OCI-M1 (cell line): ENCODE measurements at regions not wholly inside any gene's neighbourhood (a gene's known extent, or its start where the extent isn't known, plus 50 kb on each side); places are given as distances from the start of the nearest gene placed in this dataset.

Experiments
- DNase-seq: peaks from one replicate; lab custom pipeline; 2025; lab: John Stamatoyannopoulos, UW

- no peak for DNase-seq
These were observed 255.1 kb downstream of the CDH26 start for GRCh38 chr20:60213126-60213893.

- DNase-seq: no peak
These were observed 256.9 kb downstream of the CDH26 start for GRCh38 chr20:60214901-60215815.

- DNase-seq: no peak
These were observed 257.9 kb downstream of the CDH26 start for GRCh38 chr20:60215816-60216730.

- DNase-seq: no peak
These were observed 261.0 kb downstream of the CDH26 start for GRCh38 chr20:60219231-60219630.

DNA sequence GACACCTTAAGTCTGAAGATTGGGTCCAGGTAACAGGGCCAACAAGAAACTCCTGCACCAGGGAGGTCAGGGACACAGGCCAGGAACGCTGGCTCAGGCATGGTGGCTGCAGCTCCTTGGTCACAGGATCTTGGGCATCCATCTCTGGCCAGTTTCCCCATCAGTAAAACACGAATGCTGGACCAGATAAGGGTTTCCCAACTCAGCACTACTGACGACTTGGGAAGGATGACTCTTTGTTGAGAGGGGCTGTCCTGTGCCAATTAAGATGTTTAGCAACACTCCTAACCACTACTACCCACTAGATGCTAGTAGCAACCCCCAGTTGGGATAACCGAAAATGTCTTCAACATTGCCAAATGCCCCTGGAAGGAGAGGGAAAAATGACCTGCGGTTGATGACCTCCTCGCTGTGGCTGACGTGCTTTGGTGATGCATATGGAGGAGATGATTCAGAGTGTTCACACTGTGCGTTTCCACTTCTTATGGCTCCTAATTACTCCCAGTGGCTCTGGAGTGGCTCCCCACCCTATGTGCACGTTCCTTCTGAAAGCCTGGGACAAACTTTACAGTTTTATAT lies 261.9 kb downstream of the CDH26 start:
- no peak for DNase-seq

GRCh38 chr20:60220706-60221105 lies 262.5 kb downstream of the CDH26 start:
- no peak for DNase-seq

DNA sequence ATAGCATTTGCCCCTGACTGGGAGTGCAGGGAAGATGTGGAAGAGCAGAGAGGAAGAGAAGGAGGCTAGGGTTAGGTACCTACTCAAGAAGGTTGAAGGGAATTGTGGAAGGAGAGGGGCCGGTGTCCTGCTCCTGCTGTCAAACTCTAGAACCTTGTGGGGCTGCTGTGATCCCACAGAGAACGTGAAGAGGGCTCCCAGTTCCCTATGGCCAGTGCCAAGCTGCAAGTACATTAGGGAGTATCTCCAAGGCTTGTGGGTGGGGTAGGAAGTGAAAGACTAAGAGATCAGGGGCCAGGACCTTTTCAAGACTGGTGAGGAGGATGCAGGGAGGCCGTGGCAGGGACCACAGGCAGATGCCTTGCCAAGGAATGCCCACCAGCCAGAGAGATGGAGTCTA lies 263.4 kb downstream of the CDH26 start:
- DNase-seq: no peak

DNA sequence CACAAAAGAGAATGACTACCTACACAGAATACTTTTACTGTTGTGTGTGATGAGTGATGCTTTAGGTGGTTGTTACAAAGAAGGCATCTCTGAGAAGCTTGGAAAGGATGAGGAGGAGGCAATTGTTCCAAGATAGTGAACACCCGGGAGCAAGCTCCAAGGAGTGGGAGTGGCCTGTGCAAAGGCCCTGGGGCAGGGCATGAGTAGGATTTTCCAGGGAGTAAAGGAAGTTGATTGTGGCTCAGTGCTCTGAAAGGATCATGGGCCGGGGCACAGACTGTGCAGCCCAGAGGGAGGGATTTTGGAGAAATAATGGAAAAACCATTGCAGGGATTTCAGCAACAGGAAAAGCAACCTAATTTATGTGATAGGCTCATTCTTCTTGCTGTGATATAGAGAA lies 264.3 kb downstream of the CDH26 start:
- DNase-seq: no peak

- DNase-seq: no peak
These were observed 265.0 kb downstream of the CDH26 start for GRCh38 chr20:60223174-60223573.

DNA sequence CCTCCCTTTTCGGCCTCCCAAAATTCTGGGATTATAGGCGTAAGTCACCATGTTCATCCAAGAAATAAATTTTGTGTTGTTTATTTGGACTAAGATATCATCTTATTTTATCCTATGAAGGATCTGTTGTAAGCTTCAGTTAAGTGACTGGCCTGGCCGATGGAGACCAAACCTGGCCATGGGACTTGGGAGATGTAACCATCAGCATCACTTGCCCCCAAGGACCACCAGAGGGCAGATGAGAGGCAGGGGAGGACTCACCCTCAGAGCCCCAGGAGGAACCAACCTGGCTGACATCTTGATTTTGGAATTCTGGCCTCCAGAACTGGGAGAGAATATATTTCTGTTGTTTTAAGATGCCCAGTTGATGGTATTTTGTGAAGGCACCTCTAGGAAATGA lies 266.7 kb downstream of the CDH26 start:
- peak; percentile 33 for DNase-seq

DNA sequence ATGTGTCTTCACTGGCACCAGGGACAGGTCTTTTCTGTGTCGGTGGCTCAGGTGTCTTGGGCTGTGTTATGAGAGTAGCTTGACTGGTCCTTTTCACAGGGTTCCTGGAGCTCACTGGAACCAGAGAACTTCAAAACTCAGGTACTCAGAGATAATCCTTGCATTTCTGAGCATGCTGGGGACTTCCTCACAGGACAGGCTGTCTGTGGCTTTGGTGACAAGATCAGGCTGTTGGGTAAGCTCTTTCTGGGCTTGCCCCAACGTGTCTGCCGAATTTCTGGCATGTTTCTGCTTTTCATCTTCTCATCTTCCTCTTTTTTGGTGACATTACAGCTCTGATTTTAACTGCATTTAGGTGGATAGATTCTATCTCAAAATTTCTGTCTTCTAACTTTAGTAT lies 270.0 kb downstream of the CDH26 start:
- peak; percentile 32 for DNase-seq

GRCh38 chr20:60232380-60232779 lies 274.2 kb downstream of the CDH26 start:
- DNase-seq: no peak

DNA sequence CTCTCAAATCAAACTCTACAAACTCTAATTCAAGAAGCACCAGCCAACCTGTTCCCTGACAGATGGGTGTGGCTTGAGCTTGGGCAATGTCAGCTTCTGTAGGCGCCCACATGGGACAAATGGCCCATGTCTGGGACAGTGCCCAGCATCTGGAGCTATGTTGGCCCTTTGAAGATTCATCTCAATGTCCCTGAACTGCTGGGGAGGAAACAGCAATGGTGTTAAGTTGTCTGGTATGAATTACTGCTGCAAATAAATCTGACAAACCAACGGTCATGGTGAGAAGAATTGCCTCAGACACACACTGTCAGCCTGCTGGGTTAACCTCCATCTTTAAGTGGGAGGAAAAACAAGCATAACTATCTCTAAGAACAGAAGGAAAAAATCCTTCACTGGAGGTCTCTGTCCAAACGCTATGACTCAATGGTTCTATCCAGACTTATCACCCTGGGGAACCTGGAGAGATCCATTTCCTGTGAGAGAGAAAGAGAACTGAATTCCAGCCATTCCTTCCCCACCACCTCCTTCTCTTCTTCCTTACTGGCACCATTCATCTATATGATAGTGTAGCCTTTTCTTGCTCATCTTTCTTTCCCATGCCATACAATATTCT lies 274.9 kb downstream of the CDH26 start:
- no peak for DNase-seq

DNA sequence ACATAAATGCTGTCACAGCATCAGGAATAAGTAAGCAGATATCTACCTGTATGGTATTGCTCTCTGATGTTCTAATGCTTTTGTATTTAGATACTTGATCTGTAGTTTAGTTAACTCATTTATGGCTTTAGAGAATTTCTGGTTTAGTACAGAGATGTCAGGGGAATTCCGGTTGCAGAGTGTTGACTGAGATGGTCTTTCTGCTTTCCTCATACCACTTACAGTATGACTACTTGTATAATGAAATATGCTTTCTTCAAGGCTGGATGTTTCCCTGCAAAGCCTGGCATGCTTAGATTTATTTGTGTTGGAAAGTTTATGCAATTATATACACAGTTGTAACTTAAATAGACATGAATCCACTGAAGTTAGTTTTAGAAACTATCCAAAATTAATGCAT lies 278.4 kb downstream of the CDH26 start:
- DNase-seq: no peak

DNA sequence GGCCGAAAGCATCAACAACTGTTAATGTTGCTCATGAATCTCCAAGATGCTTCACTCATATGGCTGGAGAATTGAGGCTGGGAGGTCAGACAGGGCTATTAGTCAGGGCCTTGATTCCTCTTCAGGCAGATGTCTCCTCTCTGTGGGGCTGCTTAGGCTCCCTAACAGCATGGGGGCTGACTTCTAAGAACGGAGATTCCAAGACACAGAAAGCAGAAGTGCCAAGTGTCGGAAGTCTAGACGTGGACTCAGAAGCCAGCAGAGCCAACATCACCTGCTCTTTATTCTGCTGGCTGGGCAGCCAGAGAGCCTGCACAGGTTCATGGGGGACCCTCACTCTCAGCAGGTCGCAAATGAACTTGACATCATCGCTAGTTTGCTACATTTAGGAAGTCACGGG lies 279.8 kb downstream of the CDH26 start:
- DNase-seq: peak; percentile 5

GRCh38 chr20:60238992-60239660 lies 280.9 kb downstream of the CDH26 start:
- no peak for DNase-seq

- DNase-seq: no peak
These were observed 281.7 kb downstream of the CDH26 start for GRCh38 chr20:60239956-60240355.

DNA sequence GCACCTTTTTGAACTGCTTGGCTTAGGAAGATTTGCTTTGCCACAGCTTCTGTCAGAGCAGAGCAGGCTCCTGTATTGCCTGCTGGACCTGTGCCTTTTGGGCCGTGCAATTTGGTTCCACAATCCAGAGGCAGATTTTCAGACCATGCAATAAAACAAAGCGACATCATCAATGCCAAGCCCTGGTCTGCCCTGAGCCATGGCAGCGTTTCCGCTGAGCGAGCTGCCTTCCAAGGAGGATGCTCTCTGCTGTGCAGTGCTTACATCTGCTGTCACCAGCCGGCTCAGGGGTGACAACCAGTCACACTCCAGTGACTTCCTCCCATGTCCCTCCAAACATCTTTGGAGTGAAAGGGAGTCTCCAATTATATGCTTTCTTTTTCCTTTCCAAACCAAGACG lies 282.2 kb downstream of the CDH26 start:
- DNase-seq: no peak

DNA sequence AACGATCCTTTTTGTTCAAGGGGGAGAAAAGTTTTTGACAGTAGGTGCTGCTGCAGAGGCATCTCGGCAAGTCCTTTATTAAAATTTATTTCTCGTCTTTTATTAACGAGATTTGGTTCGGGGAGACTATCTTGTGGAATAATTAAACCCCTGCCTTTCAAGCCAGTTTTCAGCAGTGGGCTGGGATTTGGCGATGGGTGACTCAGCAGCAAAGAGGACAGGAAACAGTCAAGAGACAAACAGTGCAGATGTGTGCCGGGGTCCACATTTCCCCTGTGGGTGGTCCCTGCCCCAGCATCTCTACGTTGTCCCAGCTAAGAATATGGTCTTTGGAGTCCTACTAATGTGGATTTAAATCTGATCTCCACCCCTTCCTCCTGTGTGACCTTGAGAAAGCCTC lies 282.8 kb downstream of the CDH26 start:
- no peak for DNase-seq

DNA sequence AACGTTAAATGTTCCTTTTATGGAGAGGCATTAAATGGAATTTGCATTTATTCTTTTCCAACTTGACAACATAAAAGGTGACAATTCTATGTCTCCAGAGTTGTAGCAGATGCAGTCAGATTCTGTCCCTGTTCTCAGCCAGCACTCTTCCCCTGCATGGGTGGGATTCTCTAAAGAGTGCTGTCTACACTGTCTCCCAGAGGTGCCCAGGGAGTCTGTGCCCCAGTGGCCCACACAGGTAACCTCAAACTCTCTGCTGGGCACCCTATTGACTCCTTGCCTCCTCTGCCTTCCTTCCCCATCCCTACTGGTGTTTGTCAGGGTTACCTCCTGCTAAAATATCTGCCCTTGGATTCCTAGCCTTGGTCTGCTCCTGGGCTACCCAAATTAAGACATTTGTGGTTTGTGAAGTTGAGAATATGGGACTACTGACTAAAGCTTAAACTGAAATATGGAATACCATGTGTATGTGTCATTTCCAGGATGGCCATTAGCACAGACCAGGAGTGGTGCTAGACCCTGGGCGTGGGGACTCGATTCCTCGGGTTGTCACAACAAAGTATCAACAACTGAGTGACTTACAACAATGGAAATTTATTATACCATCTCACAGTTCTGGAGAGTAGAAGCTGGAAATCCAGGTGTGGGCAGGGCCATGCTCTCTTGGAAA lies 284.7 kb downstream of the CDH26 start:
- no peak for DNase-seq
